SU-DHL-6 (cell line): ENCODE measurements at regions not wholly inside any gene's neighbourhood (a gene's known extent, or its start where the extent isn't known, plus 50 kb on each side); places are given as distances from the start of the nearest gene placed in this dataset.

Source experiments
- H2AFZ ChIP-seq: fragments of 200-600 bp; sonication (generic); 2 replicates; pipeline ENCODE4 v1.6.1; 2014; ENCODE audit warnings: low read depth, mild to moderate bottlenecking, moderate library complexity, mixed read lengths, antibody characterized with exemption, low read length; ENCODE audit not compliant: severe bottlenecking
- H3F3A ChIP-seq: fragments of 200-600 bp; shearing (Covaris generic); 2 replicates; pipeline ENCODE4 v1.6.0; 2016; ENCODE audit warnings: antibody characterized with exemption, mild to moderate bottlenecking; ENCODE audit not compliant: insufficient read depth
- H3K27ac ChIP-seq: fragments of 200-600 bp; sonication (generic); 2 replicates; pipeline ENCODE4 v1.5.1; 2016; ENCODE audit warnings: low read depth, mild to moderate bottlenecking, low read length, moderate library complexity, mixed read lengths
- H3K27me3 ChIP-seq: fragments of 200-600 bp; sonication (generic), shearing (Covaris generic); 2 replicates; pipeline ENCODE4 v1.6.0; 2014; ENCODE audit warnings: mild to moderate bottlenecking, low read length
- H3K36me3 ChIP-seq: fragments of 200-600 bp; sonication (generic); 2 replicates; pipeline ENCODE4 v1.6.1; 2014; ENCODE audit warnings: mild to moderate bottlenecking, low read length, mixed read lengths
- H3K4me2 ChIP-seq: fragments of 300-600, 200-600 bp; shearing (Covaris generic), sonication (generic); 2 replicates; pipeline ENCODE4 v1.6.0; 2014; ENCODE audit warnings: low read length, low read depth, mild to moderate bottlenecking; ENCODE audit not compliant: poor library complexity, severe bottlenecking
- H3K4me3 ChIP-seq: fragments of 200-600 bp; sonication (generic); 2 replicates; pipeline ENCODE4 v1.5.1; 2014; ENCODE audit warnings: antibody characterized with exemption, low read length, mild to moderate bottlenecking, mixed read lengths; ENCODE audit not compliant: insufficient read depth, poor library complexity, severe bottlenecking
- H3K79me2 ChIP-seq: fragments of 200-600 bp; sonication (generic); 2 replicates; pipeline ENCODE4 v1.6.1; 2014; ENCODE audit warnings: mild to moderate bottlenecking, low read length, moderate library complexity; ENCODE audit not compliant: insufficient read depth
- H3K9ac ChIP-seq: fragments of 200-600 bp; sonication (generic); 2 replicates; pipeline ENCODE4 v1.7.0; 2014; ENCODE audit warnings: mild to moderate bottlenecking, low read length
- H3K9me2 ChIP-seq: fragments of 200-600 bp; sonication (generic); replicated peaks from 2 replicates; pipeline ENCODE4 v1.6.1; 2014; ENCODE audit warnings: low read length; ENCODE audit not compliant: insufficient read depth
- H3K9me3 ChIP-seq: fragments of 200-600 bp; sonication (generic); 2 replicates; pipeline ENCODE4 v1.6.1; 2014; ENCODE audit warnings: low read length, mixed read lengths; ENCODE audit not compliant: insufficient read depth
- H4K20me1 ChIP-seq: fragments of 200-600 bp; sonication (generic); 2 replicates; pipeline ENCODE4 v1.6.1; 2014; ENCODE audit warnings: low read depth, mild to moderate bottlenecking, antibody characterized with exemption, low read length, moderate library complexity, mixed read lengths
- EZH2phosphoT487 ChIP-seq: fragments of 200-600 bp; sonication (generic), shearing (Covaris generic); conservative IDR thresholded peaks from 2 replicates; pipeline ENCODE4 v1.6.1; 2018; ENCODE audit warnings: mild to moderate bottlenecking, antibody characterized with exemption, low read length, moderate library complexity, mixed read lengths
- TF ChIP-seq, protein P1 (sequence below): fragments of 200-600 bp; sonication (generic); IDR thresholded peaks from one replicate; pipeline ENCODE4 v1.5.1; 2017; ENCODE audit warnings: antibody characterized with exemption, mild to moderate bottlenecking, low read length, moderate library complexity; ENCODE audit not compliant: insufficient read depth, poor library complexity, severe bottlenecking

DNA sequence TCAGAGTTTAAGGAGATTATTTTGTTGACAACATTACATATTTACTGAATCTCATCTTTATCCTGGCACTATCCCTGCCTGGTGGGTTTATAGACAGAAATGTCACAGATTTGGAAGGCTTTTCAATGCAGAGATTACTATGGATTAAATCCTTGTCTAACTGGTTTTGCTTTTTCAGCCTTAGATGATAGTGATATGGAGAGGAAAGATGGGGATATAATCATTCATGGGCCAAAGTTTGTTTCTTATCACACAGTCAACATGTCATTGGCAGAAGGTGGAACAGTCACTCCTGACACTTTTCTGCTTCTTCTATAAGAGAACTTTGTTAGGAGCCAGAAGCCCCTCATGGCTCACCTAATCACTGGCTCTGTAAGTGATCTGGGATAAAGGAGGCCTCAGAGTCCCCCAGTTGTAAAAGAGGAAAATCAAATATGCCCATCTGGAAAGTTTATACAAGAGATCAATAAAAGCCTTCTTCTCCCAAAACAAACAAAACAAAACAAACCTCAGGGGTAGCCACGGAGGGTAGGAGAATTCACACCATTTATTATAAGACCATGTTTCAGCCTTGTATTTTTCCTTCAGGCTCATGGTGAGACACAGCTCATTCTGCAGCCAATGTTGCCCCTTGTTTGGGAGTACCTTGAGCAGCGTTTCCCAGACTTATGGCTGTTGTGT, 101.2 kb downstream of the PCSK1 start:
- Histone ChIP-seq H3K9ac (no peak overlapping the region), H3F3A (no peaks in the 10 kb centered on the region), H3K9me2 (no peaks in the 10 kb centered on the region), H3K4me3 (no peak overlapping the region), H3K27me3 (no peaks in the 10 kb centered on the region), H4K20me1 (no peaks in the 10 kb centered on the region), H3K4me2 (no peak overlapping the region), H3K79me2 (no peaks in the 10 kb centered on the region), H3K27ac (no peak overlapping the region), H3K36me3 (no peaks in the 10 kb centered on the region), H3K9me3 (no peaks in the 10 kb centered on the region), H2AFZ (no peak overlapping the region)
- TF ChIP-seq, protein P1, sequence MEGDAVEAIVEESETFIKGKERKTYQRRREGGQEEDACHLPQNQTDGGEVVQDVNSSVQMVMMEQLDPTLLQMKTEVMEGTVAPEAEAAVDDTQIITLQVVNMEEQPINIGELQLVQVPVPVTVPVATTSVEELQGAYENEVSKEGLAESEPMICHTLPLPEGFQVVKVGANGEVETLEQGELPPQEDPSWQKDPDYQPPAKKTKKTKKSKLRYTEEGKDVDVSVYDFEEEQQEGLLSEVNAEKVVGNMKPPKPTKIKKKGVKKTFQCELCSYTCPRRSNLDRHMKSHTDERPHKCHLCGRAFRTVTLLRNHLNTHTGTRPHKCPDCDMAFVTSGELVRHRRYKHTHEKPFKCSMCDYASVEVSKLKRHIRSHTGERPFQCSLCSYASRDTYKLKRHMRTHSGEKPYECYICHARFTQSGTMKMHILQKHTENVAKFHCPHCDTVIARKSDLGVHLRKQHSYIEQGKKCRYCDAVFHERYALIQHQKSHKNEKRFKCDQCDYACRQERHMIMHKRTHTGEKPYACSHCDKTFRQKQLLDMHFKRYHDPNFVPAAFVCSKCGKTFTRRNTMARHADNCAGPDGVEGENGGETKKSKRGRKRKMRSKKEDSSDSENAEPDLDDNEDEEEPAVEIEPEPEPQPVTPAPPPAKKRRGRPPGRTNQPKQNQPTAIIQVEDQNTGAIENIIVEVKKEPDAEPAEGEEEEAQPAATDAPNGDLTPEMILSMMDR: no peak
- TF ChIP-seq EZH2phosphoT487: no peak

GRCh38 chr5:96331210-96331609, 101.8 kb downstream of the PCSK1 start:
- Histone ChIP-seq H3K27ac (no peak overlapping the region), H3K4me3 (no peak overlapping the region)

DNA sequence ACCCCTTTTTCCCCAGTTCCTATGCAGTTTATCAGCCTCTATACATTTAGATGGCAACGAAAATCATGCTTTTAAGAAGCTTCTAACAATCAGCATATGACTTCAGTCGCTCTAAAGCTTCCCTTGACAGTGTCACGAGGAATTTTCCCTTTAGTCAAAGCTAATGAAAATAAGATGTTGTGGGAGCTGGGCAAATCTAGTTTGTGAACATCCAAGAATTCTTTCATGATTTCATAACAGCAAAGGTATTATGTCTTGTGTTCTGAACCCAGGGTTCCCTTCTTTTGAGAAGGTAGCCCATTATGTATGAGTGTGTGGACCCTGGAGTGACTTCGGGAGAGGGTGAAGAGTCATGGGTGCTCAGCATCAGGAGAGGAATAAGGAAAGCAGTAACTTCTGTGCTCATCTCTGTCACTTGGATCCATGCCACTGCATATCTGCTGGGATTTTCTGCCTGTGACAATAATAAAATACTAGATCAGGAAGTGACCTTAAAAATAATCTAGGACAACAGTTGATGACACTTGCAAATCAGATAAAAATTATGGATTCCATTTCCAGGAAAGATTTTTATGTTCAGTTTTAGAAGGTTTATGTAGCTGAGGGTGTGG, 102.4 kb downstream of the PCSK1 start:
- Histone ChIP-seq H3K27me3 (no peaks in the 10 kb centered on the region), H3K4me2 (no peak overlapping the region)

More at GRCh38 chr5:96331210-96331609, 101.8 kb downstream of the PCSK1 start:
- H3K79me2 ChIP-seq: no peaks in the 10 kb centered on the region
- TF ChIP-seq, protein P1: no peak
- TF ChIP-seq EZH2phosphoT487: no peak
- H3K9ac ChIP-seq: no peak overlapping the region
- no peaks in the 10 kb centered on the region for H3K9me2 ChIP-seq
- no peaks in the 10 kb centered on the region for H3K27me3 ChIP-seq
- no peaks in the 10 kb centered on the region for H3K9me3 ChIP-seq
- no peaks in the 10 kb centered on the region for H3F3A ChIP-seq
- H2AFZ ChIP-seq: no peak overlapping the region
- H3K36me3 ChIP-seq: no peaks in the 10 kb centered on the region
- H3K4me2 ChIP-seq: no peak overlapping the region
- no peaks in the 10 kb centered on the region for H4K20me1 ChIP-seq

More for the DNA sequence above, 102.4 kb downstream of the PCSK1 start:
- no peak overlapping the region for H2AFZ ChIP-seq
- H3K9me2 ChIP-seq: no peaks in the 10 kb centered on the region
- H3K27ac ChIP-seq: no peak overlapping the region
- no peak overlapping the region for H3K9ac ChIP-seq
- H4K20me1 ChIP-seq: no peaks in the 10 kb centered on the region
- H3K36me3 ChIP-seq: no peaks in the 10 kb centered on the region
- no peaks in the 10 kb centered on the region for H3K79me2 ChIP-seq
- no peak overlapping the region for H3K4me3 ChIP-seq
- no peaks in the 10 kb centered on the region for H3F3A ChIP-seq
- TF ChIP-seq EZH2phosphoT487: no peak
- TF ChIP-seq, protein P1: no peak
- H3K9me3 ChIP-seq: no peaks in the 10 kb centered on the region
